Stimulated activated CD8-positive, alpha-beta memory T cell treated with anti-CD3 and anti-CD28 coated beads, Interleukin-15, amount 100 ng/mL, for 24 hours (primary cell): ENCODE measurements at regions not wholly inside any gene's neighbourhood (a gene's known extent, or its start where the extent isn't known, plus 50 kb on each side); places are given as distances from the start of the nearest gene placed in this dataset.
"Not testable (repeated sequence)": the region's sequence is repeated elsewhere in the genome, so short reads cannot be mapped to it uniquely, and the experiment has no call there.

Experiments used
- DNase-seq: peaks from one replicate; pipeline ENCODE4 v3.0.0-alpha.2; 2020; ENCODE audit warnings: low read depth

DNA sequence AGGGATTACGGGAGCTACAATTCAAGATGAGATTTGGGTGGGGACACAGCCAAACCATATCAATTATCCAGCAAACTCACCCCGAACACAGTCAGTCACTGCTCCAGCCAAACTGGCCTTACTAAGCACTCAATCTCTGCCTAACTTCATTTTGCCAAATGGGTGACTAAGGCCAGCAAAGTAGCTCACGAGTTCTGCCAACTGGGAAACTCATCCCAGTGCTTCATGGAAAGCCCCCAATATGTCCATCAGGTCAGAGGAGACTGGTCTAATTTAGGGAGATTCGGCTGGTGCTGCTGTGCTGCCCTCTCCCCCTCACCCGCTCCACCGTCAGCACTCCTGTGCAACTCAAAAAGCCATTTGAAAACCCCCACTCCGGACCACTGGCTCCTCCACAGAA lies 324.0 kb downstream of the FOXO1 start:
- no peak for DNase-seq

DNA sequence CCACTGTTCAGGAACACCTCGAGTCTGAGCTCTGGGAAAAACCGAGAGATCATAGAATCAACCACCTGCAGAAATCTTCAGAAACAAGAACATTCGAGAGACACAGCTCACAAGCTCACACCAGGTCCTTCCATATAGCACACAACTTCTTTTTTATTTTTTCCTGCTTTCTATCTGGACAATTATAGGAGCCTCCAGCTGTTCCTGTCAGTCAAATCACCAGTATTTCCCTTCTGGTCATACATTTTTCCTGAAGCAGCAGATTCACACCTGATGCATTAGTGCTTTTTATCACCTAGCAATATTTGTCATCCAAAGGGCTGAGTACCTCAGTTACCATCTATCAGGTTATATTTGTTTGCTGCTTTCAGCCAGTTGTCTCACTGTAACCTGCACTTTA lies 323.5 kb downstream of the FOXO1 start:
- no peak for DNase-seq

DNA sequence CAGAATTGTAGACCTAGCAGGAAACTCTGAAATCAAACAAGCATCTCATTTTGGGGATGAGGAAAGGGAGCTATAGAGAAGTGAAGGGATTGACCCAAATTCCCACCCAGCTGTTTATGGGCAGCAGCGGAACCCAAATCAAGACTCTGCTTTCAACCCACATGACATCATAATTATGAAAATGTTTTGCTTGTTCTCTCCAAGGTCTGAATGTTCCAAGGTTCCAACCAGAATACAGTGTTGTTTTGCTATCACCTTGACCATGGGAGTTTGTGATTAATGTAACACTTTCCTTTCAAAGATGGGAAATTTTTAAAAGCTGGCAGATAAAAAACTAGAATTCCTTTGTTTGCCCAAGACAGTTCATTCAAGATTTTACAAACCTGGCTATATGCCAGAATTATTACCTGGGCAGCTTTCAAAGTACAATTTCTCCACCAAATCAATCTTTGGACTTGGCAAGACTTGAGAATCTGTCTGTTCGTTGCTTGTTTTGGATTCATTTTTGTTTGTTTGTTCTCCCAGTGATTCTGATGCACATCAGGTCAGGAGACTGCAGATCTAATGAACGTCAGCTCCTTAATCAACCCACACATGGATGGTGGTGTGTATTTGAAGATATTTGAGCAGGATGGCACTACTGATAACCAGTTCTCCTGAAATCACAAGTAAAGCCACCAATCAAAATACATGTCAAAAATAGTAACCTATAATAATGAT lies 322.7 kb downstream of the FOXO1 start:
- DNase-seq: no peak

DNA sequence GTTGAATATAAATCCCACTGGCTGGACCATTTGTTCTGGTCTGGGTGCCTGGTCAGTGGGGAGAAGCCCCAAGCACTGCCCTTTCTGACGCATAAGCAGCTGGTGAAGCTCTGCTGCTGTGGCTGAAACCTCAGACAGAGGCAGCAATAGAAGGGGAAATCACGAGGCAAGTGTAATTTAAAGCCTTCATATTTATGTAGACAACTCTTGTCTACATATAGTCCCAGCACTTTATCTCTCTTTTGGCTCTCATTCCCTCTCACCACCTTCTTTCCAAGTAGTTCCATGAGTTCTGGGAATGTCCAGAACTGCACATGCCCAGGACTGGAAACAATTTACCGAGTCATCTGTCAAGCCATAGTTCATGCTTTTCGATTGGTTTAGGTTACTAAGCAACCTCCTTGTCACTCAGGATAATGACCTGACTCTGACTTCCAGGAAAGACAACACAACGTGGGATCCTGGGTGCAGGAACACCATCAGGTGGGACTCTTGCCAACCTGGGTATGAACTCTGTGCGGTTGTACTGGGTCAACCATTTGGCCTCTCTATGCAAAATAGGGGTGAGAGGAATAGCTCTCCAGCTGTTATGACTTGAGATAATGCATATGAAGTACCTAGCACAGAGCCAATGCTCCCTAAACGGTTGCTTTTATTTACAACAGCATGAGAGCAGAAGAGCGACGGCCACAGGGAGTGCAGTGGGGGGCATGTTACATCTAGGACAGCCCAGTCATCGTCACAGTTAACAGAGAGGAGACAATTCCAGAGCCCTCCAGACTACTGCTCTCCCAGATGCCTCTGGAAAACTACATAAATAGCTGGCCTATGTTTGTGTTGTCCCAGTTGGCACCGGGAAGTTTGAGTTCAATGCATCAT lies 321.9 kb downstream of the FOXO1 start:
- DNase-seq: no peak

DNA sequence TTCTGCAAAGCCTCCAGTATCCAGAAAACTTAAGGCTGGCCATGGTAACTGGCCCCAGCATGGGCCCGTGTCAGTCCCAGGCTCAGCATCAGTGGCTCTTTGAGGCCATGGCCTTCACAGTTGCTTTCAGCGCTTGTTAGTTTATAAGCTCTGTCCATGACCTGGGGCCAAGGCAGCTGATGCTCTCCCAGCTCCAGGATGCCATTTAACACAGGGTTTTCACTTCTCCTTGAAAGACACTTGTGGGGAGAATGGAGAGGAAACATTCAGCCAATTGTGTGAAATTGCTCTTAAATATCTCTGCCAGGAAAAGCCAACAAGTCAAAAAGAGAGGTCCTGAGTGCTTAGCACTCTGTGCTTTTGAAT lies 321.3 kb downstream of the FOXO1 start:
- no peak for DNase-seq

DNA sequence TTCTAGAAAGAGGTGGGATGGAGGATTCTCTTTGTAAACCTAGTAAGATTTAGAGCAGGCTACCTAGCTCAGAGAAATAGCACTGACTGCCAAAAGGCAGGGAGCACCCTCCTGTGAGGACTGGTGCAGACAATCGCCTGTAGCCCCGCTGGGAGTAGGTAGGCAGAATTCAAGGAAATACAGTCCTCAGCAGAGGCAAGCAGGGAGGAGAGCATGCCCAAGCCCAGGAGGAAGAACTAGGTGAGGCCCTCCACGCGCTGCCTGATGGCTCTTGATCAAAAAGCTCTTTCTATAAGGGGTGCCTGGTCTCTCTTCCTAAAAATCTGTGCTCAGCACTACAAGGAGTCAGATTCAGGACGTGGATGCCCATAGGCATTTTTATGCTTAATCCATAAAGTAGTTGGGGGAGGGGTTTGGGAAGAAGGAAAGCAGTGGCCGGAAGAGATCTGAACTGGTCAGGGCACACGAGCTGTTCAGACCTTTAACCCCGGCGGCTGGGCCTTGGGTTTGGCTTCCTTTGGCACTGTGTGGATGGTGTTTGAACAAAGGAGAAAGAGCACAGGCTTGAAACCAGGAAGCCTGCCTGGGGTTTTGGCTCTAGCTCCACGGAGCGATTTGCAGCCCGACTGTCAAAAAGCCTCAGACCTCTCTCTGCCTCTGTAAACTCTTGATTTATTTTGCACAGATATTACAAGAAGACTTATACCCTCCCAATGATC lies 320.6 kb downstream of the FOXO1 start:
- DNase-seq: no peak

DNA sequence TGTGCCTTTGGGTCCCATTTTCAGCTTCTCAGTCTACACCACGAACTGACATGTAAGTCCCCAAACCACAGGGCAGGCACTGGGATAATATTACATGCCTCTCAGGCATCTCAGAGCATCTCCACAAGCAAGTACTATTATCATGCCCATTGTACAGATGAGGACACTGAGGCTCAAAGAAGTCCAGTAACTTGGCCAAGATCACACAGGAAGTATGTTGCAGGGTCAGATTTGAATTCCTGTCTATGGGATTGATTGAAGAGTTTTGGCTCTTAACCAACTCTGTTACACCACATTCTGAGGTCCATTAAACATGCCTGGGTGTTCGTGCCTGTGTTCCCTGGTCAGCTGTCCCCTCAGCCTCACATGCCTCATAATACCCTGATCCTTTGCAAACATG lies 319.8 kb downstream of the FOXO1 start:
- DNase-seq: no peak

DNA sequence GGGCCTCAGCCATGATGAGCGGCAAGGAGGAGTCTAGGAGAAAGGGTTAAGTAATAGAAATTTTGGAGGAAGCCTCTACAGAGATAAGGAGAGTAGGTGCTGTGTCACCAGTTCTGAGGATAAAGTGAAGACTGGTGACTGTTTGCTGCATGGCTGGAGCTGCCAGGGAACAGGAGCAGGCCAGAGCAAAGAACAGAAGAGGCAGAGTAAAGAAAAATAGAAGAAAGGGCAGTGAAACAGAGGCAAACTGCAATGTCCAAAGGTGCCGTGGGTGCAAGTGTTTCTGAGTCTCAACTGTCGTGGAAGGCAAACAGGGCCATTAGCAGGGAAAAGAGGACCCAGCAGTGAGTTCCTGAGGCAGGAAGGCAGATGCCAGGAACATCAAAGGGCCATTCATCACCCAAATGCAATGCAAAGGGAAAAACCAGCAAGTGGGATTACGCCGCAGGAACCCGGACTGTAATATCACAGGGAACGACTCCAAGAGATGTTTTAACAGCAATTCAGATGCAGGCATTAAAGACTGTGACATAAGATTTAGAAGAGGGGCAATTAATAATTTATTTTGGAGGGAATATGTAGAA lies 318.3 kb downstream of the FOXO1 start:
- no peak for DNase-seq

DNA sequence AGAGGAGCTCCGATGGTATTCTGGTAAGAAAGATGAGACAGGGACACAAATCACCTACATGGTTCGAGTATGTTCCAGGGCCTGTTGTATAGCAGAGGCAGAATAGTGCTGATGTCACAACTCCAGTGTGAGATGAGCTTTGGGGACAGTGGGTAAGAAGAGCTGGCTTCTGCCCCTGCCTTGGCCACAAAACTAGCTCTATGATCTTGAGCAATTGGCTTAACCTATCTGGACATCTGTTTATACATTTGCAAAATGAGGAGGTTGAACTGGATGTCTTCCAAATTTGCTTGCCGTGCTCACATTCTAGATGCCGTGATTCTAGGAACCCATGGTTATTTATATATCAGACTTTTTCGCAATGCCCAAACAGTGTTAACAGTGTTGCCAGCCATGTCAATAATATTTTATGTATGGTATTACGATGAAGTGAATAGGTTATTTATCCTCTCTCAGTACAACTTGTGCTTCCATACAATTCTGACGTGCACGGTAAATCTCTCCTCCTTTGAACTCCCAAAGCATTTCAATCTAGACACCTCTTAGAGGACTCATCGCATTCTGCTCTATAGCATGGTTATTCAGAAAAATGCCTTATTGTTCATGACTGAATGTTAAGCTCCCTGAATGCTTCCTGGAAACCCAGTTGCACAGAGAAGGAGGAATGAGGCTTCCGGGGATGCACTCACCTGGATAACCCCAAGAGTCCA lies 316.0 kb downstream of the FOXO1 start:
- no peak for DNase-seq

DNA sequence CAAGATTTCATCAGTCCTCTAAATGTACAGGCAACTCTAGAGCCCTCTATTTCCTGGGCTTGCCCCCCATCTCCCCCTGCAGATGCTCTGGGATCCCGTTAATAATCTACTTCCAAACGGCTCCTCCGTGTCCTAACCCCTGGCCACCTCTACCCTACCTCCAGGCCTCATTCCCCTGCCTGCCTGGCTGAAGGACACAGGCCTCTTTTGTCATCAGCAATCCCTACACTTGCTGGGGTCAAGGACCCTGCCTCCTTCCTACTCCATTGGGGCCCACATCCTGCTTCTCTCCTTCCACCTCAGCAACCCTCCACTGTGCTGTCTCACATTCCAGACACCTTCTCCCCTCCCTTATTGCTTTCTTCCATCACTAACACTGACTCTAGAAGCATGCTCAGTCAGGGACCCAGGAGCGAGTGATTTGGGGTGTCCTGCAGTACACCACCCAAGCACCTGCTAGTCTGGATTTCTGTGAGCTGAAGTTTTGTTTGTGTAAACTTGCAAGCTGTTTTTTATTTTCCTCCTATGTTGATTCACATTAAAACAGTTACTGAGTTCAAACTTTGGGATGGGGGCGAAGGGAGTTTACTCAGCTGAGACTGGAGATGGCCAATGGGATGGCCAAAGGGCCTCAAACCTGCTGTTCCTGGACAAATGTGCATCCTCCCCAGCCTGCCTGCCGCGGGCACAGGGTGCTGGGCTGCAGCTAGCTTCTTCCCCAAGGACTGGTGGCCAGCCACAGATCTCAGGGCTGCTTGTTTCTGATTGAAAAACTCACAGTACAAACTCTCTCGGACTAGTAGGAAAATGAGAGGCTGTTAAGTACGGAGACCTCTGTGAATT lies 314.7 kb downstream of the FOXO1 start:
- no peak for DNase-seq

DNA sequence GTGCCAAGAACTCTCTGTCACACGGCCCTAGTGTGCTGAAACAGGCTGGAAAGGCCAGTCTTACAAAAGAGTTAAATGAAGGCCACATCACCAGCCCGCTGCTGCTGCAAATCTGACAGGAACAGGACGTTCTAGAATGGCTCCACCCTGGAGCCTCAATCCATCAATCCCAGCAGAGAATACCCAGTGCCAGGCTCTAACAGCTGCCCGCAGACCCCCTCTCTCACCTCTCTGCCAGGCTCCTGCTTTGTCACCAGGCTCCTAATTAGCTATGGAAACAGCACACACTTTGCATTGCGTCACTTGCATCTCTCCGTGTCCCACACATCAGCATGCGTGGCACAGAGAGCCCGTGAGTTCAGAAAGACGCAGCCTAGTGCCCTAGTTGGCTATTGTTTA lies 314.1 kb downstream of the FOXO1 start:
- DNase-seq: no peak

DNA sequence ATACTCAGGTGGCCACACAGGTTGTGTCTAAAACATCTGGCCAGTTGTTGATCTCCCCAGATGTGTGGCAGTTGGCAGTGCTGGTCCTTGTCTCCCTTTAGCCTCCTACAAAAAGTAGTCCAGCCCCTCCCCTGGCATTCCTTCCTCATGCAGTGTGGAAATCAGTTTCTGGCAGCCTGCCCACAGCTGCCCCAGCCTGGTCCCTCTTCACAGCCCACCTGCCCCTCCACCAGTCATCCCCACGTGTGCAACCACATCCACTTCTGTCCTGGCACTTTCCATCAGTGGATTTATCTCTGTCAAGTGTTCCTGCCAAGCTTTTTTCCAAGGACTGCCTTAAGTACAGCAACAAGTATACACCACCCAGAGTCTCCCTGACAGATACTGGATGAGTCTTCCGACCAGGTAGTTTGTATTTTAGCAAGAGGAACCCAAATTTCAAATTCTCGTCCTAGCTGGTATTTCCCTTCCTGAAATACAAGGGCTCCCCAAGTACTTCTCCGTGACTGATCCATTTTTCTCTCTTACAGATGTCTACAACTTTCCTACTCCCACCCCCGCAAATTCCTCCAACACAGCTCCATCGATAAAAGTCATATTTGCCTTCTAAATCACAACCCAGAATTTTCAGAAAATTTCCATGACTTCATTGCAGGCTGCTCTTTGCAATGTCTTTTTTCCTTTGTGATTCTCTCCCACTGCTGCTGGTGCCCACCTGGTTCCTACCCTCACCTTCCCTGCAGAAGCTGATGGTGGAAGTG lies 313.5 kb downstream of the FOXO1 start:
- no peak for DNase-seq

DNA sequence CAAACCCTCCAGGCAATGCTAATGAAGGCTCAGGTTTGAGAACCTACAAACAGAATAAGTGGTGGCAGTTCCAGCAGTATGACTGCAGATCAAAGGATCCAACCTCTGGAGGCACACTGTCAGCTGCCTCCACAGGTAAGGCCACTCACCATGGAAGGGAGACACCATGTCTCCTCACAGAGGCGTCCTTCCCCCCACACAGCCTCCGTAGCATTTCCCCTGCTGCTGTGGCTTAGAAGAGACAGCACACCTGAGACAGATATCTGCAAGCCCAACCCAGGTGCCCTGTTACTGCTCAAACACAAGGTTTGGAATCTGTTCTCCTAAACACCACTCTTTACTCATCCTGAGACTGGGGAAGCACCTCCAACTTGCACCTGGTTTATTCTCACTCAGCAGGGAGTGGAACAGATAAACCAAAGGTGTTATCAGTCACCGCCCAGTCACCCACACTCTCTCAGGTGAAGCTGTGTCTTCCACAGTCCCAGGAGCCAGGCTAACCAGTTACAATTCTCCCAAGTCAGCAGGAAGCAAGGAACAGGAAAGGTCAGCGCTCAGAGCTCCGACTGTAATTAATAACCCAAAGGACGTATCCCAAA lies 311.2 kb downstream of the FOXO1 start:
- no peak for DNase-seq

DNA sequence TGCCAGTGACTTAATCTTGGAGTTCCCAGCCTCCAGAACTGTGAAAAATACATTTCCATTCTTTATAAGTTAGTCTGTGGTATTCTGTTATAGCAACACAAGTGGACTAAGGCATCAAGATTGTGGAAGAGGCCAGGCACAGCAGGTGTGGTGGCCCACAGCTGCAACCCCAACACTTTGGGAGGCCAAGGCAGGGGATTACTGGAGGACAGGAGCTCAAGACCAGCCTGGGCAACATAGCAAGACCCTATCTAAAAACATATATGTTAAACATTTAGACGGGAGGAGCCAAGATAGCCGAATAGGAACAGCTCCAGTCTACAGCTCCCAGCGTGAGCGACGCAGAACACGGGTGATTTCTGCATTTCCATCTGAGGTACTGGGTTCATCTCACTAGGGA lies 310.4 kb downstream of the FOXO1 start:
- DNase-seq: no peak

DNA sequence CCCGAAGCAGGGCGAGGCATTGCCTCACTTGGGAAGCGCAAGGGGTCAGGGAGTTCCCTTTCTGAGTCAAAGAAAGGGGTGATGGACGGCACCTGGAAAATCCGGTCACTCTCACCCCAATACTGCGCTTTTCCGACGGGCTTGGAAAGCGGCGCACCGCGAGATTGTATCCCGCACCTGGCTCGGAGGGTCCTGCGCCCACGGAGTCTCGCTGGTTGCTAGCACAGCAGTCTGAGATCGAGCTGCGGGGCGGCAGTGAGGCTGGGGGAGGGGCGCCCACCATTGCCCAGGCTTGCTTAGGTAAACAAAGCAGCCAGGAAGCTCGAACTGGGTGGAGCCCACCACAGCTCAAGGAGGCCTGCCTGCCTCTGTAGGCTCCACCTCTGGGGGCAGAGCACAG lies 310.0 kb downstream of the FOXO1 start:
- DNase-seq: not testable (repeated sequence)

DNA sequence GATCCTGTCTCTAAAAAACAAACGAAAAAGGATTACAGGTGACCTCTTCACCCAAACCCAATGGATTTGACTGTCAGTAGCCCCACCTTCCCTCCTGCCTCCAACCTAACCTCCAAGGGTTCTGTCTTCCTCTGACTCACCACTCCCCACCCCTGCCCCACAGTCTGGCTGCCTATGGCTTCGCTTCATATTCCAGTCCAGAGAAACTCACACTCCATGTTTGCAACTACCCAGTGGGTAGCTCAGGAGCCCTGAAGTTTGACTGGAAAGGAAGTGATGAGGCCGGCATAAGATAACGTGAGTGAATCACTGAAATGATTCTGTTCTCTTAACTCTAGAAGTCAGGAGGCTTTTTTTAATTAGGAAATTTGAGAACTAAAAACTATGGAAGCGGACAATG lies 303.9 kb downstream of the FOXO1 start:
- no peak for DNase-seq

DNA sequence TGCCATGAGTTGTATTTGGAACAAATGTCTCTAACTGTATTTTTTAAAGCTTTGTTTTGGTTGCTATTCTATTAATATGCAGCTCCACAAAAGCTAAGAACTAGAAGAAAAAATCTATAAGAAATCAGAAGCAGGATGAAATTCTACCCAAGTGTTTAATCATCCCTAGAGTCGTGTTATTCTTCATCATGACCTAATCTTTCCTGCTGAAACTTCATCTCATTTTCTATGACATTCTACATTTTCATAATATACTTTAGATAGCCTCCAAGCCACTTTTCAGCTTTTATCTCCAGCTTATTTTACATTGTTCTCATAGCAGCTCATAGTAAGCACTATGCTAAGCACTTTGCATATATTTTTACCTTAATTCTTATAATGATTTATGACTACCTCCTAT lies 302.8 kb downstream of the FOXO1 start:
- no peak for DNase-seq

DNA sequence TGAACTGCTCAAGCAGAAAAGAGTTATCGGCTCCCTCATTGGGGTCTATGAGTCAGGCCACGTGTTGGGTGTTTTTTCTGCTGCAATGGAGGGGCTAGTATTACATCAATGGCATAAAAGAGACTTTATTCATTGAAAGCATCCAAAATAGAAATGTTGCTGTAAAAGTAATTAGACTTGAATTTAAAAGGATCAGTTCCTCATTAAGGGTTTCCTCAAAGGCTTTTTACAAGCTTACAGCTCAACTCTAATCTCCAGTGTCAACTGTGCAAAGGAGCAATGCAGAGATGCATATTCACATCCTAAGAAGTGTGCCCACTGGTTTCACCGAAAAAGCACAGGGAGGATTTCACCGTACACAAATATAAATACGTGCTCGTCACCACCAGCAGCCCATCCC lies 300.3 kb downstream of the FOXO1 start:
- no peak for DNase-seq

DNA sequence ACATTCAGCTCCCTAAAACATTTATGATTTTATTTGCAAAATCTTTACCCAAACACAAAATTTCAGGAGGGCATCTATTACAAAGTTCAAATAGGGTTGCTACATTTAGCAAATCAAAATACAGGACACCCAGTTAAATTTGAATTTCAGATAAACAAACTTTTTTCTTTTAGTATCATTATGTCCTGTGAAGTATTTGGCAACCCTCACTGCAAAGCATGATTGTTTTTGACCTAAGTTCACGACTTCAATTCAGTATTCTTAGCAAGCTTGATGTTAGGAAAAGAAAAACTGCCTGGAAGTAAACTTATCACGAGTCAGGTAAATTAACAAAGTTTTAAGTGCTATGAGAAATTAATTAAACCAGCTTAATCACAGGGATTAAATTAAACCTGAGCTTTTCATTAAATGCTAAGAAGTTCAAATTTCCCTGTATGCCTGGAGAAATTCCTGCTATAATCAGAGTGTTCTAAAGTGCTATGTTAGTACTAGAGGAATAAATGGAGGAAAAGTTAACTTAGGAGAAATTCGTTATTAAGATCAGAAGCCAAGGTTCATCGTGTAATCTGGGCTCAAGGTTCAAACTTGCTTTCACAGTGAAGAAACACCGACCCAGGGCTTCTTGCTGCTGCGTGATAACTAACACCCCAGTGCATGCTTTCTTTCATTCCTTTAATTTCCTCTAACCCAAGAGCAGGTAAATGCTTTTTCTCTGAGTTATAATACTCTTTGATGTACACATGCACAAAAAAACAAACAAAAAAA lies 298.1 kb downstream of the FOXO1 start:
- DNase-seq: no peak
